HG02763 (cell line): ENCODE measurements at regions not wholly inside any gene's neighbourhood (a gene's known extent, or its start where the extent isn't known, plus 50 kb on each side); places are given as distances from the start of the nearest gene placed in this dataset.

Source experiments
- ATAC-seq: cut with Tn5 transposase; IDR thresholded peaks from one replicate; pipeline ENCODE4 v1.9.1; 2021; ENCODE audit warnings: mild to moderate bottlenecking, moderate library complexity; ENCODE audit not compliant: unreplicated experiment

DNA sequence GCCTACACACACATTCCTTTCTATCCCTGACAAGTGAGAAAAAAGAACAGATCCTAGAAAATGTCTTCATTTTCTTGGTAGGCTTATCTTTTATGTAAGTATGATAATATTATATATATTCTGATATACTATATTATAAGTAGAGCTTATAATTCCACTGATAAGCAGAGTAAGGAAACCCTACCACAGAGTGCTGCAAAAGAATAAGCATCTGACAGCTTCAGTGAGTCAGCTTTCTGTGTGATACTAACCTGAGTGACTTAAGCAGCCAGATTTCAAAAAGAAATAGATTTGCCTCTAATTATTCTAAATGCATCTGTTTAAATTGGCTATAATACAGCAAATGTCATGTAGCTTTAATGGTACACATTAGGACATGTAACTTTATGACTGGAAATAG is 656.0 kb downstream of the MCTP2 start:
- no peak for ATAC-seq

DNA sequence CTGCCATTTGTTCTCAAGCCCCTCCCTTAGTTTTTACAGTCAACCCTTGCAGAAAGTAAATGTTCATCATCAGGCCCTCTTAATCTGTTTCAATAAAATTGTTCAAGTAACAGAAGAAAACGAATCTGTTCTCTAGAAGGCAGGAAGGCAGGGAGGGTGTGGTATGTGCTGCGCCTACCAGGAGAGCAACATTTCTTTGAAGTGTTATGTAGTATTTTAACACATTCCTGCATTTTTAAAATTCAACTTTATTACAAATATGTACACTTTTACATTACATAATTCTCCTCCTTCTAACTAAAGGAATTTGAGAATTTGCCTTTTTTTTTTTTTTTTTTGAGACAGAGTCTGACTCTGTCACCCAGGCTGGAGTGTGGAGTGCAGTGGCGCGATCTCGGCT is 657.8 kb downstream of the MCTP2 start:
- ATAC-seq, result no peak

DNA sequence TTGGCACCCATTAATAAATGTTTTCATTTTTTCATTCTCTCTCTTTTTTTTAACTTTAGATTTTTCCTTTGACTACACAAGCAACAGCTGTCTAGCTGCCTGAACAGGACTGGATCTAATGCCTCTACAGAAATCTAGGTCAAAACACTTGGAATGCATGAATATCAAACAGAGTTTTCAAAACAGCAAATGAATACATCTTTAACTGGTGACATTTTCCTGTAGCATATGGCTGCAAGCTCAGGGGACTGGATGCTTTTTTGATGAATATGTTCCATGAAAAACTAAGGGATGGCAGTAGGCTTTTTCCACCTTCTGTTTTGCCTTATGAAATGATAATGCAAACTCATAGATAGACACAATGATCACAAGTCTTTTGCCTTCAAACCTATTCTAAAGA is 661.7 kb downstream of the MCTP2 start:
- ATAC-seq, result no peak

DNA sequence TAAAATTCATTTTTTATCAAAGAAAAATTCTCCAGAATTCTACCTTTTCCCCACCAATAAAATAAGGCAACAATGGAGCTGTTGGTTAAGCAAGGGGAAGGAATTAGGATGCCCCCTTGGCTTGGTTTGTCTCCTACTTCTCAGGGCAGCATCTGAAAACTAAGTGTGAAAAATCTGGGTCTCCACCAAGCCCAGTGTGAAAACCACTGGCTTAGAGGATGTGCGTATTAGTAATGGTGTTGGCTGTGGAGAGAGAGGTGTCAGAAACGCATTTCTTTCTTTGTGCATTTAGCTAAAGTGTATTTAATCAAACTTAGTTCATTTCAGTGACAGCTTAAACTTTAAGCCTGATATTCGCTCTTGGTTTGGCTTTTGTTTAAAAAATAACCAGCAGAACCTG is 662.7 kb downstream of the MCTP2 start:
- no peak for ATAC-seq

DNA sequence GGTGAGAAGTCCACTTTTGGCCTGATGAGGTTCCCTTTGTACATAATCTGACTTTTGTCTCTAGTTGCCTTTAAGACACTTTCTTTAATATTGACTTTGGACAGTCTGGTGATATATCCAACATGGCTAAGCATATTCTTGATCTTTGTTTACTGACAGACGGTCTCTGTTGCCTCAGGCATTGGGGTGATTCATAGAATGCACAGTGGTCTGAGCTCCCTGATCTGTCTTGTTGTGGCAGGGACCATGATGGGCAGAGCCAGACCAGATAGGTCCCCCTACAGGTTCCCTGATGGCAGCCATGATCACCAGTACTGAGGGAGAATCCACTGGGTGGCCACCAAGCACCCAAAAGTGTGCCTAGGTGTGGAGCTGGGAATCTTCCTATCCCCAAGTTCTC is 678.1 kb downstream of the MCTP2 start:
- no peak for ATAC-seq

DNA sequence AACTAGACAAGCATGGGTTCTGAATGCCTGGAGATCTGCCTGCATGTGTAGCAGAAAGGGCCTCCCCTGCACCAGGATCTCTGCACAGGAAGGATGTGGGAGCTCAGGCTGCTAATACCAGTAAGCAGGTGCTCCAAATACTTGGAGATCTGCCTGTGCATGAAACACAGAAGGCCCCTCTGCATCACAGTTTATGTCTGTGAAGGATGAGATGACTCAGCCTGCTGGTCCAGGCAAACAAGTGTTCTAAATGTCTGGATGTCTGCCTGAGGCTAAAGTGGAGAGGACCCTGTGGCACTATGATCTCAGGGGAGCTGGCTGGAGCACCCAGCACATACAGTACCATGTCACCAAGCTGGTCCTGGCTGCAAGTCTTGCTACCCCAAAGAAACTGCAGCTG is 678.8 kb downstream of the MCTP2 start:
- no peak for ATAC-seq

DNA sequence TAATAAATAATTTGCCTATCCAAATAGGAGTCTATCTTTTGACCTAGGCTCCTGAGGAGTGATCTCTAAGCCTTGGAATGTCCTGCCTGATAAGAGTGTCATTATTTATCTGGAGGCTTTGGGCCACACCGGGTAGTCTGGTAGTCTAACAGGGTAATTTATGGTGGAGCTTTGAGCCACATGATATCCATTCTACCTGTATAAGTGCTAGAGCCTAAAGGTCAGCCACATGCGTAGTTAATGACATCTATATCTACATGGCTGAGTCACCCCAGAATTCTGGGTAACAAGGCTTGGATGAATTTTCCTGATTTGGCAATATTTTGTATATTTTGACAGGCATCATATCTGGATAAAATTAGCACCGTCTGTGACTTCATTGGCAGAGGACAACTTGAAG is 681.4 kb downstream of the MCTP2 start:
- no peak for ATAC-seq

DNA sequence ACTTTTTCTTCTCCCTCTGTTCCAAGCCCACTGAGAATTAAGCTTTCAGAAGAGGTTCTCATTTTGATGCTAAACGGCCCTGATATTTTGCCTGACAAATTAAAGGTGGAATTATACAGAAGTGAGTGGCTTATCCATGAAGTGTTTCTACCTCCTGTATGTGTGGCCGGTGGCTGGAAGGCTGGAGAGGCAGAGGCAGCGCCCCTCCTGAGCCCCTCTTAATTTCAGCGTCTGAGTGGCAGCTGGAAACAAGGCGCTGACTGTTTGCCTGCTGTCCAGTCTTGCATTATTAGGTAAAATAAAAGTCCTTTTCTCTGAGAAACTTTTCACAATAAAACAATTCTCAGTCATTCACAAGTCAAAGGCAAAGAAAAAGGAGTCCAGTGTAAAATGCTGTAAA is 685.7 kb downstream of the MCTP2 start:
- ATAC-seq, result no peak

DNA sequence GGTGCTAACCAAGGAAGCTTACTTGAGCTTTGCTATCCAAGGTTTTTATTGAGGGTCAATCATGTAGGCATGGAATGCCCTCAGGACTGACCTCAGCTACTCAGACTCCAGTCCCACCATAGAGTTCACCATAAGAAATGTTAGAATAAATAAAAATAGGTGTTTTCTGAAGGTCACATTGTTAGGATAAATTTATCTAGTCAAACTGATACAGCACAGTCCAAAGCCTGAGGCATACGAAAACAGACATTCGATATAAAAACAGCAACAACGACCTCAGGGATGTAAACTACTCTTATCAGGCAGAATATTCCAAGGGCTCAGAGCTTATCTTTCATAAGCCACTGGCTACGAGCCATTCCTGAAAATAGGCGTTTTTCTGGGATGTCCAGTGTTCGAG is 690.6 kb downstream of the MCTP2 start:
- no peak for ATAC-seq

DNA sequence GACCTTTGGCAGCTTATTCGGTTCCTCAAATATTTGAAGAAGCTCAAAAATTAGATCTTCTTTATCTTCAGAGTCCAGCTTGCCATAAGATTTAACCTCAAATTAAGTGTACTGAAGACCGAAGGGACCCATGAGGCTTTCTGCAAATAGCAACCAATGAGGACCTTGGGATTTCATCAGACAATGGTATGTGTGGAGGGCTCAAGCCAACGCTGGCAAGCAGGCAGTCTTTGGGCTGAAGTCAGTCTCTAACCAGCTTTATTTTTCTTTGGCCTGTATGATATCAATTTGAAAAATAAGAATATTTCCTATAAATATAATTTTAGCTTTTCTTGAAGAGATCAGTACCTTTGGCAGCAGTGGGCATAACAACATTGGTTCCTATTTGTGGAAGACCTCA is 692.7 kb downstream of the MCTP2 start:
- no peak for ATAC-seq

DNA sequence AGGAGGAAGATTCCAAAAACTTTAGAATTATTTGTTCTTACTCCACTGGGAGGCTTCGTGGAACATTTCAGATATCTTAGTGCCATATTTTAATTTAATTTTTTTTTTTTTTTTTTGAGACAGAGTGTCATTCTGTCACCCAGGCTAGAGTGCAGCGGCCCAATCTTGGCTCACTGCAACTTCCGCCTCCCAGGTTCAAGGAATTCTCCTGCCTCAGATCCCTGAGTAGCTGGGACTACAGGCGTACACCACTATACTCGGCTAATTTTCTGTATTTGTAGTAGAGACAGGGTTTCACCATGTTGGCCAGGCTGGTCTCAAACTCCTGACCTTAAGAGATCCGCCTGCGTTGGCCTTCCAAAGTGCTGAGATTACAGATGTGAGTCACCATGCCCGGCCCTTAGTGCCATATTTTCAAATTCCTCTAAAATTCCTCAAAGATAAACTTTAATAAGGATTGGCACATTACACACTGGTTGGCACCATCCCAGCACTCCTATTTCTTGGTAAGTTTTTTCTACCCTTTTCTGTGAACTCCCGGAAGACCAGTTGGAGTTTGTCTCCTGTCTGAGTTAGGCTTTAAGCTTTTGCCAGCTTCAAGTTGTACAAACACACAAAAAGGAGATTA is 693.7 kb downstream of the MCTP2 start:
- ATAC-seq, result no peak

DNA sequence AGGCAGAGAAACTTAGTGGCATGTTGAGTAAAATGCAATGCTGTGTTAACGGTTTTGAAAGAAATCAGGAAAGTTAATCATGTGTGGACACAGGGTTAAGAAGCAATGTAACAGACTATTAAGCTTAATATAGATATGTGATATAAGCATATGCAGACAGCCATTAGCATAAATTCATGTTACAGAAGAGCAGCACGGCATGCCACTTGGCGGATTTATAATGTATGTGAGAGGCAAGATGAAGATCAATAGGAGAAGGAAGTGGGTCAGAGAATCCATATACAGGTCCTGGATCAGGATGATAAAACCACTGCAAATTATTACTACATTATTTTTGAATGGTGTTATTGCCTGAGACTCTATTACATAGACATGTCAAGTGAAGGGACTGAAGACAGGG is 694.3 kb downstream of the MCTP2 start:
- ATAC-seq, result no peak

DNA sequence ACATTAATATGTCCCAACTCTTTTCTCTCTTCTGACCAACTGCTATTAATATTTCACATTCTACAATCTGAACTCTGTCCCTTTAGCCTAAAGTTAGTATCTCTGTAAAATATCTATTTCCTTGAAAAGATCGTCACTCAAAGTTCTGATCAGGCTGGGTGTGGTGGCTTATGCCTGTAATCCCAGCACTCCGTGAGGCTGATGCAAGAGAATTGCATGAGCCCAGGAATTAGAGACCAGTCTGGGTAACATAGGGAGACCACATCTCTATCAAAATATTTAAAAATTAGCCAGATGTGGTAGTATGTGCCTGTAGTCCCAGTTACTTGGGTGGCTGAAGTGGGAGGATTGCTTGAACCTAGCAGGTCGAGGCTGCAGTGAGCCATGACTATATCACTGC is 695.6 kb downstream of the MCTP2 start:
- ATAC-seq, result no peak

DNA sequence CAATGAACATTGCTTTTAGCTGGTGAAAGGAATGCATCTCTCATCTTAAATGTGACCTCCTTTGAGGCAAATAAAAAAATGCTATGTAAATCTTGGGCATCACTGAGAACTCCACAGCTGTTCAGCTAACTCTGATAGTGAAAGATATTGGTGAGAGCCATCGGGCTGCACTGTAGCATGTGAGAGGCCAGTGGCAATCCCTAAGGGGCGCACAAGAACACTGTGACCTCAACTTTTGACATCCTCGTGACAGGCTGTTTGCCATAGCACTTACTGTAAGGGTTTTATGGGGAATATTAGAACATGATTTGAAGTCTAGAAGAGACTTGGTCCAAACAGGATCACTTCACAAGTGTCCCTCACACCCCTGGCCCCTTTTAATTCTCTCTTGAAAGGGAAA is 697.9 kb downstream of the MCTP2 start:
- no peak for ATAC-seq

DNA sequence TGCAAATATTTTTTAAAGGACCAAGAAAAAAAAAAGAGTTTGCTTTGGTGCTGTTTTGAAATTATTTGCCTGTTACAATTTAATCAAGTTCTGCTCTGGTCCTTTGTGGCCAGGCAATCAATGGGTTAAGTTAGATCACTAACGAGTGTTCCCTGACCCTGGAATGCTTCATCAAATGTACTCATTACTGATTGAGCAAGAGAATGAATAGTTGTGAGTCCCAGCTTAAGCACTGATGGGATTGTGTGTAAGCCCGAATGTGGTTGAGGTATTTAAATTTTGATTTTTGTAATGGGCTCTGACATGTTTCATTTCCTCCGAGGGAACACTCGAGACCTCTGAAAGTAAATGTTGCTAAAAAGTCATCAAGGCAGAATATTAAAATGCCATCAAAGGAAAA is 699.1 kb downstream of the MCTP2 start:
- no peak for ATAC-seq

DNA sequence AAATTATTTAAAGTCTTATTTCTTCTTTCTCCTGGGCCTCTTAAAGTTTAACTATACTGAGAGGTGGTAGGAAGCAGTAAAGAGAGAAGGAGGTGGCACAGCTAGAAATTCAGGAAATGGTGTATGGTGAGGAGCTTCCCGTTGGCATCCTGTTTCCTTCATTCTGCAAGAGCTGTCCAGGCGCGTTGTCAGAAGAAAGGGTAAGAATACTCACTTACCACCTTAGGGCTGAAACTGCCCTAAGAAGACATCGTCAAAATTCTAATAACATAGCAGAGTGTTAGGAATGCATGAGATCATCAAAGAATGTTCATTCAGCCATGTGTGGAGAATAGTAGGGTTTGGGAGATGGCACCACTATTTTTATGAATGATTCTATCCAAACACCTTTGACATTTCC is 699.6 kb downstream of the MCTP2 start:
- no peak for ATAC-seq

DNA sequence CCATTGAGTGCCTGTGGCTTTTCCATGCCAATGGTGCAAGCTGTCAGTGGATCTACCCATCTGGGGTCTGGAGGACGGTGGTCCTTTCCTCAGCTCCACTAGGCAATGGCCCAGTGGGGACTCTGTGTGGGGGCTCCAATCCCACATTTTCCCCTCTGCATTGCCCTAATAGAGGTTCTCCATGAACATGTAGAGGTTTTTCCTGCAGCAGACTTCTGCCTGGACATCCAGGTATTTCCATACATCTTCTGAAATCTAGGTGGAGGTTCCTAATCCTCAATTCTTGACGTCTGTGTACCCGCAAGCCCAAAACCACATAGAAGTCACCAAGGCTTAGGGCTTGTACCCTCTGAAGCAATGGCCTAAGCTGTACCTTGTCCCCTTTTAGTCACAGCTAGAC is 703.1 kb downstream of the MCTP2 start:
- no peak for ATAC-seq

DNA sequence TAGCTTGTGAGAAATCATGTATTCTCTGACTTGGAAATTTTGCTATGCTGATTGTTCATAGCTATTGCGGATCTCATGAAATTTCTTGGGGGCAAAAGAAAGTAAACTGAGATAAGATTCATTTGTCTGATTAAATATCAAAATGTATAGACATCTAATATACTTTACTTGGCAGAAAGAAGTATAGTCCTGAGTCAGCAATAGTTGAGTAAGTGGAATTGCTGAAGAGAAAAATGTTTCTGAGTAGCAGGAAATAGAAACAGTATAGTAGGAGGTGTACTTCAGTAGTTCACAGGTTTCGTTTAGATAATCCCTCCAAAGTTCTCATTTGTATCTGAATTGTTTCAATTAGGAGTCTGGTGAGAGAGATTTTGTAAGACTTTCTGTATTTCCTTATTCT is 705.9 kb downstream of the MCTP2 start:
- no peak for ATAC-seq

DNA sequence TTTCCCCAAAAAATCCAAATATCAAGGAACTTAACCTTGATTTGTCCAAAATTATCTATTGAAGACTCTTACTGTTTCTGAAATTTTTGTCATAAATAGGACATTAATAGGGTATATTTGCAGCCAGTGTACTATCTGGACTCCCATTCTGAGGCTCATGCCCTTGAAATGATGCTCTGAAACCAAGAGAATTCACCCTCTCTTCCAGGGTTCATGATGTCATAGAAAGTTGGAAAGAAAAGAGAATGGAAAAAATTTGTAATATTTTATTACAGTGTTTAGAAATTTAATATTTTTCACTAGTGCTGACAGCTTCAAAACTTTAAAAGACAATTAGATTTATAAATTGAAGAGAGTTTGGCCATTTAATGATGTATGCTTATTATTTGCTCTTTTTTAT is 712.5 kb downstream of the MCTP2 start:
- ATAC-seq, result no peak

DNA sequence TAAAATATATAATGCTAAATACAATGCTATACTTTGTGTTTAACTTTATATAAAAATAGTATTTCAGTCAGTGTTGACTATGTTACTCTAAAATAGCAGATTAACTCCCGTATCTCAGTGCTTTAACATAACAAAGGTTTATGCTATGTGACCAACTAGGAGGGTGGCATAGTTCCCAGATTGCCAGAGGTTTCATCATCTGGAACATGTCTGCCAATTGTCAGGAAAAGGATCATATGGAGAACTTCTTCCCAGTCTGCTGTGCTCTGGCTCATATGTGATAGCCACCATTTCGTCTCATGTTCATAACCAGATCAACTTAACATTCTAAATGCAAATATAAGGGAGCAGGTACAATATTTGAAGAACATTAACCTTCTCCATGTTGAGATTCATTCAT is 720.2 kb downstream of the MCTP2 start:
- ATAC-seq, result no peak

DNA sequence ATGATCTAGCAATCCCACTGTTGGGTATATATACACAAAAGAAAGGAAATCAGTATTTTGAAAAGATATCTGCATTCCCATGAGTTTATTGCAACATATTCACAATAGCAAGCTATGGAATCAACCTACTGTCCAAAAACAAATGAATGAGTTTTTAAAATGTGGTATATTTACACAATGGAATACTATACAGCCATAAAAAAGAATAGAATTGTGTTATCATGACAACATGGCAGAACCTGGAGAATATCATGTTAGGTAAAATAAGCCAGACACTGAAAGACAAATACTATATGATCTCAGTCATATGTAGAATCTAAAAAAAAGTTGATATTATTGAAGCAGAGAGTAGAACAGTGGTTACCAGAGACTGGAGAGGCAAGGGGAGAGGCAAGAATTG is 732.6 kb downstream of the MCTP2 start:
- no peak for ATAC-seq

DNA sequence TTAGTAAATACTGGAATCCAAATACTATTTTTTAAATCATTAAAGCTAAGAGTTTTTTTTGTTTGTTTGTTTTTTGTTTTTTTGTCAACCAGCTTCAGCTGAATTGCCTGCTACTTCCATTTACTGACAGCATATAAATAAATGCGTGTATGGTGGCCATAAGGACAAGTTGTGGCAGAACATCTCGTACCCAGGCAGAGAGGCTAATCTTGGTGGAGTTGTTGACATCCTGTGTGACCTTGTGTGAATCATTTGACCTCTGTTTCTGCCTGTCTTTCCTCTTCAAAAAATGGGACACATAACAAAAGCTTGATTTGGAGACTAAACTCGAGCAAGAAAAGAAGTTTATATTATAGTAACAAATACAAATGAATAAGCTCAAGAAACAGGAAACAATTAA is 734.2 kb downstream of the MCTP2 start:
- ATAC-seq, result no peak

DNA sequence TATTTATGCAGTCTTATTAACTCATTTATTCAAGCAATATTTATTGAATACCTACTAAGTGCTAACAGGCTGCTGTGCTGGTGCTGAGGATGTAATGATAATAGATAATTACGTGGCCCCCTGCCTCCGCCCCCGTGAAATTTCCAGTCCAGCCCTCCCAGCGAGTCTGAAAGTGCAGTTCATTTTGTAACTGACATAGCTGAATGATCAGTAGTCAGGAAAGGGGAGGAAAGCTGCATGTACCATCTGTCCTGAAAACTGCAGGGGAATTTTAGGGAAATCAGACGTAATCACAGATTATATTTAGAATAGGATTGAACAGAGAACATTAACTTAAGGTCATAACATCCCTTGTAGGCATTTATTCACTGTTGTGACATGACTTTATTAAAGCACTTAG is 736.8 kb downstream of the MCTP2 start:
- no peak for ATAC-seq

DNA sequence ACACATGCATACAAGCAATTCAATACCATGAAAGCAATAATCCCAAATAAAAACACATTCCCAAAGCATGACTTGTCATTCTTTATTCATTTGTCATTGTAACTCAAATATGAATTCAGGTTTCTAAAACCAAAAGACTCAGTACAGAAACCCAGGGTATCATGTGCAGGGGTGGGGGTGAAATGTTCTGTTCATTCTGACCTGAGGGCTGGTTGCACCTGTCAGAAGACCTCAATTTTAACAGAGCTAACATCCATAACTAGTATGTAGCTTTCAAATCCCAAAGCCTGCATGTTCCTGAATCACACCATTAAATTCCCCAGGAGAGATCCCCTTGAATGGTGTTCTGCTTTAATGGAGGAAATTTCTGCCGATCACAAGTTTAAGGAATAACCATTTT is 738.7 kb downstream of the MCTP2 start:
- no peak for ATAC-seq
